ENCODE measurements at regions not wholly inside any gene's neighbourhood (a gene's known extent, or its start where the extent isn't known, plus 50 kb on each side); places are given as distances from the start of the nearest gene placed in this dataset.

DNA sequence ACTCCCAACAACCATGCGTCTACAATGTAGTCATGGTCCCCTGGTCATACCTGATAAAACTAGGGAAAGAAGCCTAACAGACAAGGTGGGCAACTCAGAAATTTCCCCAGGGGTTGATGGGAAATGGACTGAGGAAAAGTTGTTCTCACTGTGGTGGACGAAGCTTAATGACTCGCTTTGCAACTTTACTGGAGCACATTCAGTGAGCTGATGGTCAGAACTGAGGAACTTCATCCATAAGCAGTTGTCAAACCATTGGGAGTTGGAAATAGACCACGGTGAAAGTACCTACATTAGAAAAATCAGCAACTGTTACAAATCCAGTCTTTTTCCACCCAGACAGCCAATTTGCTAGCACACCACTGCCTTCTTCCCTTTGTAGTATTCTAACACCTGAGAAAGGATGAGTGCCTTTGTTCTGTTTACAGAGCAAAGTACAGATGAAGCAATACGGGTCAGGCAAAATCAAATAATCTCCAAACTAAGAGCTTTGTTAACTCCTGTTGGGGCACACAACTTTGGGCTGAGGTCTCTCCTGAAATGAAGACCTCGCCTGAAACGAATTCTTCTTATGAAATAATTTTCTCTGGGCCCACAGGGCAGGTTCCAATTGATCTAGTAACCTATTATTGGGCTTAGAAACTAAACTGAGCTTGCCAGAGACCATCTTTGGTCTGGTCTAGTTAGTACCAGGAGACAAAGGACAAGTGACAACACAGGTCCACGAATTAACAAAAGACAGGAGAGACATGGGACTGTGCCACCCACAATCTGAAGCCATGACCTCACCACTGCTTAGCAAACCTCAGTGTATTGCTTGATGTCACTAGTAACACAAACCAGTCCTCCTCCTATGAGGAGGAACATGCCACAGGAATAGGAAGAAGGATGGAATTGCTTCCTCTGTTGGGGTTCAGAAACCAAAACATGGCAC, 58.9 kb upstream of the NFKB1 start (continued):
- TF ChIP-seq, protein P1, sequence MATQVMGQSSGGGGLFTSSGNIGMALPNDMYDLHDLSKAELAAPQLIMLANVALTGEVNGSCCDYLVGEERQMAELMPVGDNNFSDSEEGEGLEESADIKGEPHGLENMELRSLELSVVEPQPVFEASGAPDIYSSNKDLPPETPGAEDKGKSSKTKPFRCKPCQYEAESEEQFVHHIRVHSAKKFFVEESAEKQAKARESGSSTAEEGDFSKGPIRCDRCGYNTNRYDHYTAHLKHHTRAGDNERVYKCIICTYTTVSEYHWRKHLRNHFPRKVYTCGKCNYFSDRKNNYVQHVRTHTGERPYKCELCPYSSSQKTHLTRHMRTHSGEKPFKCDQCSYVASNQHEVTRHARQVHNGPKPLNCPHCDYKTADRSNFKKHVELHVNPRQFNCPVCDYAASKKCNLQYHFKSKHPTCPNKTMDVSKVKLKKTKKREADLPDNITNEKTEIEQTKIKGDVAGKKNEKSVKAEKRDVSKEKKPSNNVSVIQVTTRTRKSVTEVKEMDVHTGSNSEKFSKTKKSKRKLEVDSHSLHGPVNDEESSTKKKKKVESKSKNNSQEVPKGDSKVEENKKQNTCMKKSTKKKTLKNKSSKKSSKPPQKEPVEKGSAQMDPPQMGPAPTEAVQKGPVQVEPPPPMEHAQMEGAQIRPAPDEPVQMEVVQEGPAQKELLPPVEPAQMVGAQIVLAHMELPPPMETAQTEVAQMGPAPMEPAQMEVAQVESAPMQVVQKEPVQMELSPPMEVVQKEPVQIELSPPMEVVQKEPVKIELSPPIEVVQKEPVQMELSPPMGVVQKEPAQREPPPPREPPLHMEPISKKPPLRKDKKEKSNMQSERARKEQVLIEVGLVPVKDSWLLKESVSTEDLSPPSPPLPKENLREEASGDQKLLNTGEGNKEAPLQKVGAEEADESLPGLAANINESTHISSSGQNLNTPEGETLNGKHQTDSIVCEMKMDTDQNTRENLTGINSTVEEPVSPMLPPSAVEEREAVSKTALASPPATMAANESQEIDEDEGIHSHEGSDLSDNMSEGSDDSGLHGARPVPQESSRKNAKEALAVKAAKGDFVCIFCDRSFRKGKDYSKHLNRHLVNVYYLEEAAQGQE (IDR thresholded peaks at IDR 0.05; ENCODE audit: borderline replicate concordance in 1 of 2, low read depth in 1 of 2, low read length in 2 of 2) = peak in 1 of 2 experiments; percentile 58; a peak in 2 of 4 replicates
- TF ChIP-seq, protein P2, sequence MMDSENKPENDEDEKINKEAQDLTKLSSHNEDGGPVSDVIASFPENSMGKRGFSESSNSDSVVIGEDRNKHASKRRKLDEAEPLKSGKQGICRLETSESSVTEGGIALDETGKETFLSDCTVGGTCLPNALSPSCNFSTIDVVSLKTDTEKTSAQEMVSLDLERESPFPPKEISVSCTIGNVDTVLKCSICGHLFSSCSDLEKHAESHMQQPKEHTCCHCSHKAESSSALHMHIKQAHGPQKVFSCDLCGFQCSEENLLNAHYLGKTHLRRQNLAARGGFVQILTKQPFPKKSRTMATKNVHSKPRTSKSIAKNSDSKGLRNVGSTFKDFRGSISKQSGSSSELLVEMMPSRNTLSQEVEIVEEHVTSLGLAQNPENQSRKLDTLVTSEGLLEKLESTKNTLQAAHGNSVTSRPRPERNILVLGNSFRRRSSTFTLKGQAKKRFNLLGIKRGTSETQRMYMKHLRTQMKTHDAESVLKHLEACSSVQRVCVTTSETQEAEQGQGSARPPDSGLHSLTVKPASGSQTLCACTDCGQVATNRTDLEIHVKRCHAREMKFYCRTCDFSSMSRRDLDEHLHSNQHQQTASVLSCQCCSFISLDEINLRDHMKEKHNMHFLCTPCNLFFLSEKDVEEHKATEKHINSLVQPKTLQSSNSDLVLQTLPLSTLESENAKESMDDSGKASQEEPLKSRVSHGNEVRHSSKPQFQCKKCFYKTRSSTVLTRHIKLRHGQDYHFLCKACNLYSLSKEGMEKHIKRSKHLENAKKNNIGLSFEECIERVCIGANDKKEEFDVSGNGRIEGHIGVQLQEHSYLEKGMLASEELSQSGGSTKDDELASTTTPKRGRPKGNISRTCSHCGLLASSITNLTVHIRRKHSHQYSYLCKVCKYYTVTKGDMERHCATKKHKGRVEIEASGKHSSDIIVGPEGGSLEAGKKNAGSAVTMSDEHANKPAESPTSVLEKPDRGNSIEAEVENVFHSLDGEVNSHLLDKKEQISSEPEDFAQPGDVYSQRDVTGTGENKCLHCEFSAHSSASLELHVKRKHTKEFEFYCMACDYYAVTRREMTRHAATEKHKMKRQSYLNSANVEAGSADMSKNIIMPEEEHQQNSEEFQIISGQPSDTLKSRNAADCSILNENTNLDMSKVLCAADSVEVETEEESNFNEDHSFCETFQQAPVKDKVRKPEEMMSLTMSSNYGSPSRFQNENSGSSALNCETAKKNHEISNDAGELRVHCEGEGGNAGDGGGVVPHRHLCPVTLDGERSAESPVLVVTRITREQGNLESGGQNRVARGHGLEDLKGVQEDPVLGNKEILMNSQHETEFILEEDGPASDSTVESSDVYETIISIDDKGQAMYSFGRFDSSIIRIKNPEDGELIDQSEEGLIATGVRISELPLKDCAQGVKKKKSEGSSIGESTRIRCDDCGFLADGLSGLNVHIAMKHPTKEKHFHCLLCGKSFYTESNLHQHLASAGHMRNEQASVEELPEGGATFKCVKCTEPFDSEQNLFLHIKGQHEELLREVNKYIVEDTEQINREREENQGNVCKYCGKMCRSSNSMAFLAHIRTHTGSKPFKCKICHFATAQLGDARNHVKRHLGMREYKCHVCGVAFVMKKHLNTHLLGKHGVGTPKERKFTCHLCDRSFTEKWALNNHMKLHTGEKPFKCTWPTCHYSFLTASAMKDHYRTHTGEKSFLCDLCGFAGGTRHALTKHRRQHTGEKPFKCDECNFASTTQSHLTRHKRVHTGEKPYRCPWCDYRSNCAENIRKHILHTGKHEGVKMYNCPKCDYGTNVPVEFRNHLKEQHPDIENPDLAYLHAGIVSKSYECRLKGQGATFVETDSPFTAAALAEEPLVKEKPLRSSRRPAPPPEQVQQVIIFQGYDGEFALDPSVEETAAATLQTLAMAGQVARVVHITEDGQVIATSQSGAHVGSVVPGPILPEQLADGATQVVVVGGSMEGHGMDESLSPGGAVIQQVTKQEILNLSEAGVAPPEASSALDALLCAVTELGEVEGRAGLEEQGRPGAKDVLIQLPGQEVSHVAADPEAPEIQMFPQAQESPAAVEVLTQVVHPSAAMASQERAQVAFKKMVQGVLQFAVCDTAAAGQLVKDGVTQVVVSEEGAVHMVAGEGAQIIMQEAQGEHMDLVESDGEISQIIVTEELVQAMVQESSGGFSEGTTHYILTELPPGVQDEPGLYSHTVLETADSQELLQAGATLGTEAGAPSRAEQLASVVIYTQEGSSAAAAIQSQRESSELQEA (CRISPR knock-in tag; IDR thresholded peaks at IDR 0.05; ENCODE audit: not compliant biosample characterization) = no peak
- TF ChIP-seq ZNF777 (CRISPR knock-in tag; IDR thresholded peaks at IDR 0.05) (no peak), ZNF781 (CRISPR knock-in tag; IDR thresholded peaks at IDR 0.05; ENCODE audit: borderline replicate concordance, not compliant biosample characterization) (peak; percentile 37), DPF2 (CRISPR knock-in tag; IDR thresholded peaks at IDR 0.05; ENCODE audit: borderline replicate concordance, low read depth) (peak; percentile 95)
- TF ChIP-seq, protein P3, sequence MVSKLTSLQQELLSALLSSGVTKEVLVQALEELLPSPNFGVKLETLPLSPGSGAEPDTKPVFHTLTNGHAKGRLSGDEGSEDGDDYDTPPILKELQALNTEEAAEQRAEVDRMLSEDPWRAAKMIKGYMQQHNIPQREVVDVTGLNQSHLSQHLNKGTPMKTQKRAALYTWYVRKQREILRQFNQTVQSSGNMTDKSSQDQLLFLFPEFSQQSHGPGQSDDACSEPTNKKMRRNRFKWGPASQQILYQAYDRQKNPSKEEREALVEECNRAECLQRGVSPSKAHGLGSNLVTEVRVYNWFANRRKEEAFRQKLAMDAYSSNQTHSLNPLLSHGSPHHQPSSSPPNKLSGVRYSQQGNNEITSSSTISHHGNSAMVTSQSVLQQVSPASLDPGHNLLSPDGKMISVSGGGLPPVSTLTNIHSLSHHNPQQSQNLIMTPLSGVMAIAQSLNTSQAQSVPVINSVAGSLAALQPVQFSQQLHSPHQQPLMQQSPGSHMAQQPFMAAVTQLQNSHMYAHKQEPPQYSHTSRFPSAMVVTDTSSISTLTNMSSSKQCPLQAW (CRISPR knock-in tag; IDR thresholded peaks at IDR 0.05) = peak; percentile 69
- TF ChIP-seq, protein P4, sequence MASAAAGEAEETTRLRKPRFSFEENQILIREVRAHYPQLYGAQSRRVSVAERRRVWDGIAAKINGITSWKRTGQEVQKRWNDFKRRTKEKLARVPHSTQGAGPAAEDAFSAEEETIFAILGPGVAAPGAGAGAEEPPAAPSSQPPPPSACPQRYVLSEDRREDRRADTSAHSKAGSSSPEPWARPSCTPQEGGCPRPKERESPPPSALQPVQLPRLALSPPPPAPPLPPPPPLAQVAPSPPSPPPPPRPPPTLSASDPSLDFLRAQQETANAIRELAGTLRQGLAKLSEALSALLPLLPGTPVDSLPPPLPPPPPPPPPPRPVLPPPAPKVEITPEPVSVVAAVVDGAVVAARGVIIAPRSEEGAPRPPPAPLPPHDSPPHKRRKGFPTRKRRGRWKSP (CRISPR knock-in tag; IDR thresholded peaks at IDR 0.05) = peak; percentile 78; the same call in 1 of the 2 replicates

Measured in HepG2 (cell line).